Left renal cortex interstitium (tissue), 4 donors: ENCODE measurements at regions not wholly inside any gene's neighbourhood (a gene's known extent, or its start where the extent isn't known, plus 50 kb on each side); places are given as distances from the start of the nearest gene placed in this dataset.
"Not testable (repeated sequence)": the region's sequence is repeated elsewhere in the genome, so short reads cannot be mapped to it uniquely, and the experiment has no call there.

ENCODE experiments used
- DNase-seq, 4 donors: peaks; one replicate each; pipeline ENCODE4 v3.0.0-alpha.2; 2013; ENCODE audit warnings: low read depth in 4 of 4, low spot score in 2 of 4, missing footprints in 1 of 4

DNA sequence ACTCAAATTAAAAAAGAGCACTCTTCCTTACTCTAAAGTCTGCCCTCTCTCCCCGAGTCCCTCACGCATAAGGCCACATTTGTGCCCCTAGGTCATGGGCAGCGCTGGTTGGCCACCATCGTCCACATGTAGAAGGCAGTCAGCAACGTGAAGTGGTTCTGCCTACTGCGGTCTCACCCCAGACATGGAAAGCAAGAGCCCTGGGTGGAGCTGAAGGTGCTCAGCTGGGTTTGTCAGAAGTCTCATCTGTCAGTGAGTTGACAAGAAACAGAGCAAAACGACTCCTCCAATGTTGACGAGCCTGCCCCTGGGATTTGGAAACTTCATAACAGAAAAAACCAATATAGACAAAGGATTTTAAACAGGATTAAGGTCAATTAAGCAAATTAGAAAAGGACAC lies 192.3 kb upstream of the PRSS58 start:
- no peak for DNase-seq

- not testable (repeated sequence) for DNase-seq
These were observed 191.0 kb upstream of the PRSS58 start for GRCh38 chr7:142448857-142449256.

GRCh38 chr7:142447762-142448161 lies 189.9 kb upstream of the PRSS58 start:
- DNase-seq = no peak

GRCh38 chr7:142445019-142445686 lies 187.3 kb upstream of the PRSS58 start:
- no peak for DNase-seq

GRCh38 chr7:142443216-142444010 lies 185.6 kb upstream of the PRSS58 start:
- DNase-seq = no peak

DNA sequence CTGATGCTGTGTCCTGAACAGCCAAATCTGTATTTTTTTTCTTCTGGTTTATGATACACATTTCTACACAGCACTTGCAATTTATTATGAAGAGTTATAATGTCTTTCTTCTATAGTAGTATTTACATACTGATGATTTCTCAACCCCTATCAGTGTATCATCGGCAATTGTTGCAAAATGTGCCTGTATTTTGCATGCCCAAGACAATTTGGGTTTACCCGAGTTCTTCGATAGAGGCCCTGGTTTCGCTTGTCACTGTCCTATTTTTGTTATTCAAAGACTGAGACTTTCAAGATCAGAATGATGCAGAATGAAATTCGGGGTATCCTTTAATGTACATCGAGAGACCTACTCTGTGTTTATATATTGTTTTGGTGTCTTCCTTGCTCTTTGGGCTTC lies 184.5 kb upstream of the PRSS58 start:
- DNase-seq = no peak

DNA sequence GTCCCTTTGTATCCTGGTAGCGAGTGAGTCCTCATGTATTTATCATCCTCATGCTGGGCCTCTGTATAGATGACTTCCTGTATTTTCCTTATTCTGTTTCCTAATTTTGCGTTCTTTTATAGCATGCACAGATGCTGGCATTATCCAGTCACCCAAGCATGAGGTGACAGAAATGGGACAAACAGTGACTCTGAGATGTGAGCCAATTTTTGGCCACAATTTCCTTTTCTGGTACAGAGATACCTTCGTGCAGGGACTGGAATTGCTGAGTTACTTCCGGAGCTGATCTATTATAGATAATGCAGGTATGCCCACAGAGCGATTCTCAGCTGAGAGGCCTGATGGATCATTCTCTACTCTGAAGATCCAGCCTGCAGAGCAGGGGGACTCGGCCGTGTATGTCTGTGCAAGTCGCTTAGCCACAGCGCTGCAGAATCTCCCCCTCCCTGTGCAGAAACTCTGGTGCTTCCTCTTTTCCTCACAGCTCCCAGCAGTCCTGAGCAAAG lies 183.1 kb upstream of the PRSS58 start:
- DNase-seq = no peak

DNA sequence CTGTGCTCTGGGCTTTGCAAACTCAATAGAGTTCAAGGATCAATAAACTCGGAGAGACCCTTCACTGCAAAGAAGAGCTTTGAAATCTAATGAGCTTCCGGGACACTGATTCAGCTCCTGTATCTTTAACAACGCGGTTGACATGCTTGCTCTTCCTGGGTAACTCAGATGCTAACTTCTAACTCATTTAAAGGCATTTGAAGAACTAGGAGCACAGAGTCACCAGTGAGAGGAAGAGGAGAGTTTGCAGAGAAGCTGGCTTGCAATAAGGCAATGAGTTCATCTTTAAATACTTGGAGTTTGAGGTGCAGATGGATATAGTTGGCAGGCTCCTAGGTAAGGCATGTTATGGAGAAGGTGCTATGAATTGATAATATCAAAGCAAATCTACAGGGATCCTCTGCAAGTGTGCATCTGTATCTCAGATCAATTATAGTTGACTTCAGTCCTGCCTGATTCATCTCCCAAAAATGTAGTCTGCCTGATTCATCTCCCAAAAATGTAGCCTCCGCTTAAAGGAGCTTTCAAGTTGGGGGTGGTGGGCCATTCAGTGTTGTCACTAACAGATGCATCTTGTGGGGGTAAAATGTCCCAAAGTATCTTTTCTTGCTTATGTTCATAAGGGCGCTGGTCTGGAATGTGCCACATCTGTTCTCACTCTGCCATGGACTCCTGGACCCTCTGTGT lies 182.5 kb upstream of the PRSS58 start:
- DNase-seq = no peak

DNA sequence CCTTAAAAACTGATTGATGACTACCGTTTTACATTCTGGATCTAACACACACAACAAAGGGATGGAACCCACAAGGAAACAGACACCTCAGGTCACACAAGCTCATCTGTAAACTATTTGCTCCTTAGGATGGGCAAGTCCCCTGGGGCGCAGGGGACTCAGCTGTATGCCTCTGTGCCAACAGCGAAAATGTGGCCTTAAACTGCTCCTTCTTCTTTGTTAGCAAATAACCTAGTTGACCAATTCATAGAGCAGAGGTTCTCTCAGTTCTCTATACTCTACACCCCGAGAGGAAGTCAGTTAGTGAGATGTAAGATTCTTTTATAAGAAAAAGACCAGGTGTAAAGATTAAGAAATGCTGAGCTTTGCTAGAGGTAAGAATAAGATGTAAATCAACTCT lies 181.9 kb upstream of the PRSS58 start:
- DNase-seq = no peak

DNA sequence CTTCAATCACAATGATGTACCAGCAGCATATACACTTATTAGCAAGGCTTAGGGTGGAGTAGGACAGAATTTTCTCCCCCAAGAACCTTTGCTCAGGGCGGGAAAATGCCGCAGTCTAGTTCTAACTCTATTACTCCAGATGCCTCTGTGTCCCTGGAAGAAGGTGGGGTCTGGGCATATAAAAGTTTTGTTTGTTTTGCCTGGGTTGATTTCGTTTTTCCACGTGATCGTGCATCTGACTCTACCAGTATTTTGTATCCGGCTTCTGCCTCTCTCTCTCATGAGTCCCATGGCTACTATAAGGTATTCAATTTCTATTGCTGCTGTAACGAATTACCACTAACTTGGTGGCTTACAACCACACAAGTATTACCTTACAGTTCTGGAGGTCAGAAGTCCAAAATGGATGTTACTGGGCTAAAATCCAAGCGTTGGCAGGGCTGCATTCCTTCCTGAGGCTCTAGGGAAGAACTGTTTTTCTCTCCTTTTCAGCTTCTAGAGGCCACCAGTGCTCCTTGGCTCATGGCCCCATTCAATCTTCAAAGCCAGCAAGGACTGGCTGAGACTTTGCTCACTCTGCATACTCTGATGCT lies 181.2 kb upstream of the PRSS58 start:
- DNase-seq = no peak

DNA sequence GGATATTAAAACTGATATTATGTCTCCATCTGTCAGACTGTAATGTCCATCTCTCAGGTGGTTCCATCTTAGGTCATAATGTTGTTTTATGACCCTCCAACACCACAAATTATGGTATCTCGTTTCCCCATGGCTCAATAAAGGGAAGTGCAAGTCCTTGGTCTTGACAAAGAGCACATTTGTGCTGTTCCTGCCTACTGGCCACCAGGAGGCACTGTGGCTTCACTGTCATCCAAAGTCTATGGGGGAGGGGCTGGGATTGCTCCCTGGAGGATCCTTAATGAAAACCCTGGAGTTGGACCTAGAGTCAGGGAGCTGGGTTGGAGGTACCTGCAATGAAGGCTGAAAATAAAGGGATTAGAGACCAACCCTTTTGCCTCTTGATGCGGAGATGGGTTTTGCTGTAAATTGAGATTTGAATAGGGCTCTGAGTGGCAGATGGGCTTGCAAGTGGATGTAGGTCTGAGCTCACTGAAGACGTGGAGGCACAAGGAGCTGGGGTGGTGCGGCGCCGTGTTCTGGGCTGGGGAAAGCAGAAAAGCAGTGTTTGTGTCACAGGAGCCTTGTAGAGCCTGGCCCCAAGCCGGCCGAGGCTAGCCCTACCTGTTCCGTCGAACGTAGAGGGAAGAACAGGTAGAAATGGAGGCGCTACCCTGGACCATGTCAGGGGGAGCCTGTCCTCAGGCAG lies 180.5 kb upstream of the PRSS58 start:
- DNase-seq = no peak

GRCh38 chr7:142437741-142438140 lies 179.9 kb upstream of the PRSS58 start:
- no peak for DNase-seq

DNA sequence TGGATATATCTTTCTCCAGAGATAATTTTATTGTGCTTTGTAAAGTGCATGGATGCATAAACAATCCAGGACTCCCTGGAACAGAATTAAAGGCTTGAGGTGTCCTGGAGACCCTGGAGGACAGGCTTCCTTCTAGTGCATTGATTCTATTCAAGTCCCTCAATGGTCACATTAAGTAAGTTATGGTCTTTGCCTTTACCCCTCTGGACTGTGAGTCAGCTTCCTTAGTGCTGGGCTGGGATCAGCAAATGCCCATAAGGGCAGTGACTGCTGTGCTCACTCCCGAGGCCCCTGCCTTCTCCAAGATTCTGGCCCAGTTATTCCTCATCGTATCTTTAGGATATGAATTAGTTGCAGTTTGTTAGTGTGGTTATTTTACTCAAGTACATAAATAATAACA lies 178.7 kb upstream of the PRSS58 start:
- DNase-seq = no peak

DNA sequence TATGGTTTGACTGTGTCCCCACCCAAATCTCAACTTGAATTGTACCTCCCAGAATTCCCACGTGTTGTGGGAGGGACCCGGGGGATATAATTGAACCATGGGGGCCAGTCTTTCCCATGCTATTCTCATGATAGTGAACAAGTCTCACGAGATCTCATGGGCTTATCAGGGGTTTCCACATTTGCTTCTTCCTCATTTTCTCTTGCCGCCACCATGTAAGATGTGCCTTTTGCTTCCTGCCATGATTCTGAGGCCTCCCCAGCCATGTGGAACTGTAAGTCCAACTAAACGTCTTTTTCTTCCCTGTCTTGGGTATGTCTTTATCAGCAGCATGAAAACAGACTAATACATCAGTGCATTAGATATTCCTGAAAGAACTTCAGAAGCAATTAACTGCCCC lies 177.7 kb upstream of the PRSS58 start:
- not testable (repeated sequence) for DNase-seq

DNA sequence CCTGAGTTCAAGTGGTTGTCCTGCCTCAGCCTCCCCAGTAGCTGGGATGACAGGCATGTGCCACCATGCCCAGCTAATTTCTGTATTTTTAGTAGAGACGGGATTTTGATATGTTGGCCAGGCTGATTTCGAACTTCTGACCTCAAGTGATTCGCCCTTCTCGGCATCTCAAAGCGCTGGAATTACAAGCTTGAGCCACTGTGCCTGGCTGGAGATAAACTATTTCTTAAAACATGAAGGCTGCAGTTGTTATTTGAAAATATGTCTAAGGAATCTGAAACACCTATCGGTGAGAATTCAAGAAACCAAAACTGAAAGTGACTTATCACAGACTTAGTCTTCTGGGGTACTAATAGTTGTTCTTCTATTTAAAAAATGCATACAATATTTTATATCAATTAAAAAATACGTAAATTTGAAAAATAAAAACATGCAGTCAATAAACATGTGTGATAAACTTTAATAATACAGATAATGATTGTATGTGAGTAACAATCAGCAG lies 176.9 kb upstream of the PRSS58 start:
- DNase-seq = no peak

DNA sequence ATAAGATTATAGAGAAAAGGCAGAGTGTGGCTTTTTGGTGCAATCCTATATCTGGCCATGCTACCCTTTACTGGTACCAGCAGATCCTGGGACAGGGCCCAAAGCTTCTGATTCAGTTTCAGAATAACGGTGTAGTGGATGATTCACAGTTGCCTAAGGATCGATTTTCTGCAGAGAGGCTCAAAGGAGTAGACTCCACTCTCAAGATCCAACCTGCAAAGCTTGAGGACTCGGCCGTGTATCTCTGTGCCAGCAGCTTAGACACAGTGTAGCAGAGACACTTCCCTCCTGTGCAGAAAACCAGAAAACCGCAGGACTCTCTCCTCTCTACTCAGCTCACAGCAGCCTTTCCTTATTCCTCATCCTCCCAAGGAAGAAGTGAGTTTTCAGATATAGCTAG lies 176.3 kb upstream of the PRSS58 start:
- not testable (repeated sequence) for DNase-seq

DNA sequence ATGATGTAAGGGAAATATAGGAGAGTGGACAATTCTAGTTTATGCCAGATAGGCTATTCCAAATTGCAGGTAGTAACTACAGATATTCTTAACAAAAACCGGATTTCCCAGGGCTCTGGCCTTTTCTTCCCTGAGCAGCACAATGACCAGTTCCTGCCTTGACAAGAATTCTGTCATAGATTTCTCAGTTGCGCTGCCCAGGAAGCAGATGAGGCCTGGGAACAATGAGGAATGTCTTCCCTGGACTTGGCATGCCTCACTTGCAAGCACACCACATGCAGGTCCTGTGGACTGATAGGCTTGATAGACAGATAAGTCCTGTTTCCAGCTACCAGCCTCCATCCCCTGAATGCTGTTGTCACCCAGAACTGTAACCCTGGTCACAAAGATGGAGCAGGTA lies 174.5 kb upstream of the PRSS58 start:
- DNase-seq = no peak

DNA sequence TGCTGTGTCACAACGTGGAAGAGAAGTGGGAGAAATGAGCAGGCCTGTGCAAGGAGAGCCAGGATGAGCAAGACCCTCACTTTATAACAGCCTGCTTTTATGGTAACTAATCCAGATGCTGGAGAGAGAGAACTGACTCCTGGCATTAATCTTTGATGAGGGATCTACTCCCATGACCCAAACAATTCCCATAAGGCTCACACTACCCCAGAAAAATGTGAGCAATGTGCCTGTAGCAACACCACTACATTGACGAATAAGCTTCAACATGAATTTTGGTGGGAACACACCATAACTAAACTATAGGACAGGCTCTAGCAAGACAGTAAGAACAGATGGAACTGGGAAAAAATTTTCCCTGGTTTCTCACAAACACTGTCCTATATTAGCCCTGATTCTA lies 173.6 kb upstream of the PRSS58 start:
- DNase-seq = no peak

GRCh38 chr7:142428094-142428493 lies 170.2 kb upstream of the PRSS58 start:
- no peak for DNase-seq

GRCh38 chr7:142425281-142425680 lies 167.4 kb upstream of the PRSS58 start:
- no peak for DNase-seq
